ENCODE measurements at regions not wholly inside any gene's neighbourhood (a gene's known extent, or its start where the extent isn't known, plus 50 kb on each side); places are given as distances from the start of the nearest gene placed in this dataset.

DNA sequence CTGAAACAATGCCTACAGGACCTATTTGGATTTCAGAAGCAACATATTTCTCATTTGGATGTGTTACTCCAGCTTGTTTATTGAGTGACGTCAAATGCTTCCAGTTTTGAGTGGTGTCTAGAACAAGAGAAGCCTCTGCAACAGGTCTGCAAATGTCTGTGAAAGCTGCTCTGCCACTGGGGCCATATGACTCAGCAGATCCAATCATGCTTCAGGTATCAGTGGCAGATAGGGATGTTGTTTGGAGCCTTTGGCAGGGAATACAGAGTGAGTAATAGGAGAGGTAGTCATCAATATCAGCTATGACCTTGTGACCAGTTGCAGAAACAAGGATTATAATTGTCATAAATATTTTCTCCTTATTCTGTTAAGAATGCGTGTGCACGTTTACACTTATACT lies 141.1 kb upstream of the ZXDA start:
- no peaks in the 10 kb centered on the region for H3K27me3 ChIP-seq (replicated peaks; ENCODE audit: insufficient read depth)
- TF ChIP-seq POLR2A (IDR thresholded peaks at IDR 0.05) (no peak), POLR2AphosphoS5 (IDR thresholded peaks at IDR 0.05) (no peak)
- TF ChIP-seq, protein P1, sequence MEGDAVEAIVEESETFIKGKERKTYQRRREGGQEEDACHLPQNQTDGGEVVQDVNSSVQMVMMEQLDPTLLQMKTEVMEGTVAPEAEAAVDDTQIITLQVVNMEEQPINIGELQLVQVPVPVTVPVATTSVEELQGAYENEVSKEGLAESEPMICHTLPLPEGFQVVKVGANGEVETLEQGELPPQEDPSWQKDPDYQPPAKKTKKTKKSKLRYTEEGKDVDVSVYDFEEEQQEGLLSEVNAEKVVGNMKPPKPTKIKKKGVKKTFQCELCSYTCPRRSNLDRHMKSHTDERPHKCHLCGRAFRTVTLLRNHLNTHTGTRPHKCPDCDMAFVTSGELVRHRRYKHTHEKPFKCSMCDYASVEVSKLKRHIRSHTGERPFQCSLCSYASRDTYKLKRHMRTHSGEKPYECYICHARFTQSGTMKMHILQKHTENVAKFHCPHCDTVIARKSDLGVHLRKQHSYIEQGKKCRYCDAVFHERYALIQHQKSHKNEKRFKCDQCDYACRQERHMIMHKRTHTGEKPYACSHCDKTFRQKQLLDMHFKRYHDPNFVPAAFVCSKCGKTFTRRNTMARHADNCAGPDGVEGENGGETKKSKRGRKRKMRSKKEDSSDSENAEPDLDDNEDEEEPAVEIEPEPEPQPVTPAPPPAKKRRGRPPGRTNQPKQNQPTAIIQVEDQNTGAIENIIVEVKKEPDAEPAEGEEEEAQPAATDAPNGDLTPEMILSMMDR (IDR thresholded peaks at IDR 0.05), result no peak
- intact Hi-C loops (cut with DNase I), result no loop called here
- H3K27ac ChIP-seq, result no peak overlapping the region
- WGBS, result 75% methylated on average over 3 of the region's 3 CpGs
- H3K4me3 ChIP-seq, result no peak overlapping the region
- no peak for DNase-seq (ENCODE audit: low spot score)
- no peaks in the 10 kb centered on the region for H3K36me3 ChIP-seq
- no peaks in the 10 kb centered on the region for H3K9me3 ChIP-seq
- H3K4me1 ChIP-seq (replicated peaks), result no peaks in the 10 kb centered on the region

DNA sequence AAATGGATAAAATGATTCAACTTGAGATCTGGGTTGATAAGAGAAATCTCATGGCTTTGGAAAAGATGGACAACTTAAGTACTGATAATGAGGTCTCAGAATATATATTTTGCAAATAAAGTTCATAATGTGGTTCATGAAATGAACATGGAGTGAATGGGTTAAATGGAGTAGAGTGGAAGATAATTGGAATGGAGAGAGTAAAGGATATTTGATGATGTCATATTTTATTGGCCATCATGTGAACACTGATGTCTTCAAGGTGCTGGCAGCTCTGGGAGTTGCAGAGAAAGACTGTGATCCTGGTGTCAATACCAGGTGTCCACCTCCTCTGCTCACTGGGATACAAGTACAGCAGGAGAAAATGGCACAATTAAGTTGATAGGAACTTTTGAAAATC lies 133.9 kb upstream of the ZXDA start:
- H3K27me3 ChIP-seq (replicated peaks; ENCODE audit: insufficient read depth), result no peaks in the 10 kb centered on the region
- intact Hi-C loops (cut with DNase I), result no loop called here
- no peak overlapping the region for H3K27ac ChIP-seq
- no peaks in the 10 kb centered on the region for H3K9me3 ChIP-seq
- no peaks in the 10 kb centered on the region for H3K4me1 ChIP-seq (replicated peaks)
- no peak for DNase-seq (ENCODE audit: low spot score)
- no peak overlapping the region for H3K4me3 ChIP-seq
- TF ChIP-seq, protein P1 (IDR thresholded peaks at IDR 0.05), result no peak
- TF ChIP-seq POLR2AphosphoS5 (IDR thresholded peaks at IDR 0.05), result no peak
- no peak for TF ChIP-seq POLR2A (IDR thresholded peaks at IDR 0.05)
- no peaks in the 10 kb centered on the region for H3K36me3 ChIP-seq

DNA sequence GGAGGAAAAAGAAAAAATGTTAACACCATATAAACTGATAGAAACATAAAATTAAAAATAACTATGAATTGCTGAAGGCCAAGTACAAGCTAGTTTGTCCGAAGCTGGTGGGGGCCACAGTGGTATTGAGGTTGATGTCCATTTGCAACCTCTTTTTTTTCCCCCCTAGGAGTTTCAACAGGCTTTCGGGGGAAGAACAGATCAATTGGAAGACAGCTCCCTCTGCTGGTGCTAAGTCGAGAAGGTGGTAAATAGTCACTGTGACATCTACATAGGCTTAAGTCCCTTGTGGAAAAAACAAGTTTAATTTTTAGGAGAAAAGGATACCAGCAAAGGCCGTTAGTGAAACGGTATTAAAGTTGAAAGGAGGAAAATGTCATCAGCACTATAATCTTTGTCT lies 115.7 kb upstream of the ZXDA start:
- Histone ChIP-seq H3K27me3 (replicated peaks; ENCODE audit: insufficient read depth) (no peaks in the 10 kb centered on the region), H3K4me3 (no peak overlapping the region), H3K4me1 (replicated peaks) (no peaks in the 10 kb centered on the region), H3K9me3 (no peaks in the 10 kb centered on the region), H3K27ac (no peak overlapping the region), H3K36me3 (no peaks in the 10 kb centered on the region)
- TF ChIP-seq, protein P1 (IDR thresholded peaks at IDR 0.05), result peak in 2 of 4 experiments; percentile 21 to 23
- TF ChIP-seq POLR2AphosphoS5 (IDR thresholded peaks at IDR 0.05), result no peak
- no peak for TF ChIP-seq POLR2A (IDR thresholded peaks at IDR 0.05)
- intact Hi-C loops (cut with DNase I), result loop anchor here (10.0 kb wide), 1 partner anchor 201 kb away; no protein-coding TSS in a partner anchor
- WGBS, result 16% methylated on average over 5 of the region's 5 CpGs
- peak; percentile 4 for DNase-seq (ENCODE audit: low spot score)

DNA sequence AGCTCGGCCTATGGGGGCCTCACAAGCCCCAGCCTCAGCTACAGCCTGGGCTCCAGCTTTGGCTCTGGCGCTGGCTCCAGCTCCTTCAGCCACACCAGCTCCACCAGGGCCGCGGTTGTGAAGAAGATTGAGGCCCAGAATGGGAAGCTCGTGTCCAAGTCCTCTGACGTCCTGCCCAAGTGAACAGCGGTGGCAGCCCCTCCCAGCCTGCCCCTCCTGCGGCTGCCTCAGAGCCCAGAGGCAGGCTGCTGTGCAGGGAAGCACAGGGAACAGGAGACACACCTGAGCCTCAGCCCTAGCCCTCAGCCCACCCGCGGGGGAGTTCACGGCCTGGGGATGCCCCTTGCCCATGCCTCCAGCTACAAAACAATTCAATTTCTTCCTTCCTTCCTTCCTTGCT lies 75.7 kb upstream of the ZXDA start:
- Histone ChIP-seq H3K27me3 (replicated peaks; ENCODE audit: insufficient read depth) (no peaks in the 10 kb centered on the region), H3K4me3 (no peak overlapping the region), H3K27ac (no peak overlapping the region), H3K36me3 (no peaks in the 10 kb centered on the region), H3K4me1 (replicated peaks) (no peaks in the 10 kb centered on the region), H3K9me3 (no peaks in the 10 kb centered on the region)
- DNase-seq (ENCODE audit: low spot score), result no peak
- intact Hi-C loops (cut with DNase I), result no loop called here
- WGBS, result 100% methylated on average over 1 of the region's 11 CpGs
- TF ChIP-seq POLR2AphosphoS5 (IDR thresholded peaks at IDR 0.05) (no peak), POLR2A (IDR thresholded peaks at IDR 0.05) (no peak)
- TF ChIP-seq, protein P1 (IDR thresholded peaks at IDR 0.05), result no peak

DNA sequence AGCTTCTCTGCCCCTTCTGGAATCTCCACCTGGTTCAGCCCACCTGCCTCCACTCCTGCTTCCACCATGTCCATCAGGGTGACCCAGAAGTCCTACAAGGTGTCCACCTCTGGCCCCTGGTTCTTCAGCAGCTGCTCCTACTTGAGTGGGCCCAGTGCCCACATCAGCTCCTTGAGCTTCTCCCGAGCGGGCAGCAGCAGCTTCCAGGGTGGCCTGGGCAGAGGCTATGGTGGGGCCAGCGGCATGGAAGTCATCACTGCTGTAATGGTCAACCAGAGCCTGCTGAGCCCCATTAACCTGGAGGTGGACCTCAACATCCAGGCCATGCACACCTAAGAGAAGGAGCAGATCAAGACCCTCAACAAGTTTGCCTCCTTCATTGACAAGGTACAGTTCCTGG lies 74.4 kb upstream of the ZXDA start:
- TF ChIP-seq POLR2A (IDR thresholded peaks at IDR 0.05), result no peak
- no peak for TF ChIP-seq POLR2AphosphoS5 (IDR thresholded peaks at IDR 0.05)
- TF ChIP-seq, protein P1 (IDR thresholded peaks at IDR 0.05), result no peak
- no peak for DNase-seq (ENCODE audit: low spot score)
- intact Hi-C loops (cut with DNase I), result no loop called here
- Histone ChIP-seq H3K36me3 (no peaks in the 10 kb centered on the region), H3K4me1 (replicated peaks) (no peaks in the 10 kb centered on the region), H3K9me3 (no peaks in the 10 kb centered on the region), H3K4me3 (no peak overlapping the region), H3K27ac (no peak overlapping the region), H3K27me3 (replicated peaks; ENCODE audit: insufficient read depth) (no peaks in the 10 kb centered on the region)
- WGBS, result 100% methylated on average over 3 of the region's 3 CpGs

Data from prostate gland (tissue), 2 donors.